ENCODE measurements at regions not wholly inside any gene's neighbourhood (a gene's known extent, or its start where the extent isn't known, plus 50 kb on each side); places are given as distances from the start of the nearest gene placed in this dataset.

- DNase-seq (ENCODE audit: low read depth), result peak; percentile 91
- H3K4me3 ChIP-seq (ENCODE audit: low read depth, low read length), result no peak overlapping the region
Measured at GRCh38 chrX:22325096-22325495, 52.4 kb downstream of the CBLL2 start.

DNA sequence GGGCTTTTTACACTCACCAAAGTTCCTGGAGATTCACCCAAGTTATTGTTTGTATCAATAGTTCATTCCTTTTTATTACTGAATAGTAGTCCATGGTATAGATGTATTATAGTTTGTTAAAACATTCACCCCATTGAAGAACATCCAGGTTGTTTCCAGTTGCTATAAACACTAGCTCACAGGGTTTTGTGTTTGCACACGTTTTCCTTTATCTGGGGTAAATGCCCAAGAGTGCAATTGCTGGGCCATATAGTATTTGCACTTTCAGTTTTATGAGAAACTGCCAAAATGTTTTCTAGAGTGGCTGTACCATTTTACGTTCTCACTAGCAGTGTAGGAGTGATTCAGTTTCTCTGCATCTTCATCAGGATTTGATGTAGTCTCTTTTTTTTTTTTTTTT, 57.1 kb downstream of the CBLL2 start:
- DNase-seq (ENCODE audit: low read depth), result no peak
- H3K4me3 ChIP-seq (ENCODE audit: low read depth, low read length), result no peak overlapping the region

GRCh38 chrX:22338740-22339139, 66.0 kb downstream of the CBLL2 start:
- no peak overlapping the region for H3K4me3 ChIP-seq (ENCODE audit: low read depth, low read length)
- DNase-seq (ENCODE audit: low read depth), result no peak

DNA sequence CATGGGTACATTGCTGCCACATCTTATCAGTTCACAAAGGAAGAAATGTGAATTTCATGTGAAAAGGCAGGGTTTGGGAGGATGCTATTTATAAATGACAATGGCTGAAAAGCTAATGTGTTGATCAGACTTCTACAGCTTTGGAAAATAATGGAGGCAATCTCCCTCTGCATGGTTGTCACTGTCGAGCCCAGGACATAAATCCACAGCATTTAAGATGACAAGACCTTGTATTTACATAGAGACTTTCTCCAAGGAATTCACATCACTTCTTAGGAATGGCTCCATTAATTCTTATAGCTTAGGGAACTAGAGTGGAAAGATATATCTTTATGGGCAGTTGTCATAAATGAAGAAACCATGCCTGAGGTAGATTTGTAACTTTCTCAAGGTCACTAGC, 66.7 kb downstream of the CBLL2 start:
- H3K4me3 ChIP-seq (ENCODE audit: low read depth, low read length), result no peak overlapping the region
- DNase-seq (ENCODE audit: low read depth), result no peak

DNA sequence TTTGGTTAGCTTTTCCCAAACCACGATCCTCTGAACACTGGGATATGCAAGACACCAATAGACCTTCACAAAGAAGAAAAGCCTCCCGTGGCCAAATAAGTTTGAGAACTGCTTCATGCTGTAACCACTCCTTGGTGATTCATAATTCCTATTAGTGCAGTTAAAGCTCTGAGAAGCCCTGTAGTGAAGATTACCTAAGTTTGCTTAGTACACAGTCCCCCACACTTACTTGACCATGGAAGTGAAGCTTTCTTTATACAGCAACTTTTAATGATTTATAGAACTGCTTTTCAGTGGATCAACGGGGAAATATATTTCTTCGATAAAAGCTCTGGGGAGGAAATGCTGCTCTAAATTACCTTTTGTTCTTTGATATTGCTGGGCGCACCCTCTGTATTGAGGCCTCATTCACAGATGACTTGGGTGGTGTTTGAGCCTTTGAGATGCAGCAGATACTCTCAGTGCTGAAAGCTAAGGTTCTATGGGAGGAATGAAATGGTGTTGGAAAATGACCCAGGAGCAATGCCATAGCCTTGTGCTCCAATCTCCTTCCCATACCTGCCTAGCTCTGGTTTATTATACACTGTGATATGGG, 67.4 kb downstream of the CBLL2 start:
- DNase-seq (ENCODE audit: low read depth), result no peak
- no peak overlapping the region for H3K4me3 ChIP-seq (ENCODE audit: low read depth, low read length)

GRCh38 chrX:22343192-22343591, 70.5 kb downstream of the CBLL2 start:
- no peak overlapping the region for H3K4me3 ChIP-seq (ENCODE audit: low read depth, low read length)
- DNase-seq (ENCODE audit: low read depth), result no peak

GRCh38 chrX:22345884-22346283, 73.2 kb downstream of the CBLL2 start:
- H3K4me3 ChIP-seq (ENCODE audit: low read depth, low read length), result no peak overlapping the region
- DNase-seq (ENCODE audit: low read depth), result no peak

GRCh38 chrX:22347491-22347890, 74.8 kb downstream of the CBLL2 start:
- DNase-seq (ENCODE audit: low read depth), result no peak
- no peak overlapping the region for H3K4me3 ChIP-seq (ENCODE audit: low read depth, low read length)

GRCh38 chrX:22349116-22349515, 76.4 kb downstream of the CBLL2 start:
- H3K4me3 ChIP-seq (ENCODE audit: low read depth, low read length), result no peak overlapping the region
- DNase-seq (ENCODE audit: low read depth), result no peak

- H3K4me3 ChIP-seq (ENCODE audit: low read depth, low read length), result no peak overlapping the region
- DNase-seq (ENCODE audit: low read depth), result no peak
Measured at GRCh38 chrX:22351076-22351475, 78.4 kb downstream of the CBLL2 start.

DNA sequence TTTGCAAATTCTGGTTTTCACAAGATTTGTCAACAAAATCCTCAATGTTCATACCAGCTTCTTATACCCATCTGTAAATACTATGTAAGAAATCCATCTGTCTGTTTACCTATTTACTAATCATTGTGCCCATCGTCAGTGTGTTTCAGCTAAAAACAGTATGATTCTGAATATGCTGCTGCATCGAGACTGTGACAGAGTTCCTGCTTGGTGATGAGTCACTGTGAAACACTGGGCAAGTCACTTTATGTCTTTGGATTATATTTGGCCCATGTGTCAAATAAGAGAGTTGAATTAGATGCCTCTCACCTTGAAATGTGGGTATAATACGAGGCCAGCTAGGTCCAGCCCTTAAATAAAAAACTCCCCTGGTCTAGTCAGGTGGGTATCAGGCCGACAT, 79.3 kb downstream of the CBLL2 start:
- H3K4me3 ChIP-seq (ENCODE audit: low read depth, low read length), result no peak overlapping the region
- no peak for DNase-seq (ENCODE audit: low read depth)

DNA sequence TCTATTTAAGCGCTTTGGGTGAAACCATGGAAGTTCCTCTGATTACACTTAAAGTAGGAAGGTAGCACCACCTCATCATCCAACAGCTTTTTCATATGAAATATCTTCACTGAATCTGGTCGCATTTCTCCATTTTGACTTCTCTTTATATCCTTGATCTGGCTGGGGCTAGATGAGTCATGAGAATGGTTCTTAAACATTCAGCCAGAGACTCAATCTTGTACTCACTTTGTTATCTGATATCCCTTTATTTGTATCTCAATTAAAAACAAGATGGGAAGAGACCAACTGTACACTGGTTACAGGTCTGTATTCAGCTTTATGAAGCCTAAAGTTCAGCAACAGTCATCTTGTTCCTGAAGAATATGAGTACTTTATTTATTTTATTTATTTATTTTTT, 84.9 kb downstream of the CBLL2 start:
- DNase-seq (ENCODE audit: low read depth), result no peak

DNA sequence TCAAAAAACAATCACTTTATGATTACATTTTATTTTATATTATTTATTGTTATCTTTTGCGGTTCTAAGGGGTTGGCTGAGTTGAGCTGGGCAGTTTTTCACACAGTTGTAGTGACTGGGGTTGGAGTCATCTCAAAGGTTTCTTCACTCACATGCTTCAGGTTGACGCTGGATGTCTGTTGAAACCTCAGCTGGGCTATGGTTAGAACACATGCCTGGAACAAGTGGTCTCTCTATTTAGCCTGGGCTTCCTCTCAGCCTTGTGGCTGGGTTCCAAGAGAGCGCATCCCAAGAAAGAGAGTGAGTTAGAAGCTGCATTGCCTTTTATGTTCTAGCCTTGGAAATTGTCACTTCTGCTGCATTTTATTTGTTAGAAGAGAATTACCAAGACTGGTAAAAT, 87.4 kb downstream of the CBLL2 start:
- peak; percentile 41 for DNase-seq (ENCODE audit: low read depth)
- H3K4me3 ChIP-seq (ENCODE audit: low read depth, low read length), result no peak overlapping the region

More for the DNA sequence above, 84.9 kb downstream of the CBLL2 start:
- H3K4me3 ChIP-seq (ENCODE audit: low read depth, low read length), result no peak overlapping the region

- H3K4me3 ChIP-seq (ENCODE audit: low read depth, low read length), result no peak overlapping the region
- DNase-seq (ENCODE audit: low read depth), result peak; percentile 88
Measured at GRCh38 chrX:22365460-22365859, 92.7 kb downstream of the CBLL2 start.

- DNase-seq (ENCODE audit: low read depth), result peak; percentile 60
Measured at GRCh38 chrX:22366166-22366702, 93.5 kb downstream of the CBLL2 start.

DNA sequence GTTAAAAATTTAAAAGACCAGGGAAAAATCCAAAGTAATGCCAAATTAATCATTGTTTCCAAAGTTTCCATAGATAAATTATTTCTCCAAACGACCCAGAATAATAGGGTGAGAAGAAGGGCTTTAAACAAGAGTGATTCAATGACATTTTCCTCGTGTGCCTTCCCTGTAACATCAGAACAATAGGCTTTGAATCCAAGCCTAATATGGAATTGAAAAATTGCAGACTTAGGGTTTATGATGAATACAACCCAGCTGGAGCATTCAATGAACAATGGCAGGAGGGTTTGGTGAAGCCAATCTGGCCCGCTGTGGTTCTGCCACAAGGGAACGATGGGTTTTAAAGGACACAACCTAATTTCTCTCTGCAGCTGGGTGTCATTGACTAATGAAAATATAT, 94.2 kb downstream of the CBLL2 start:
- no peak overlapping the region for H3K4me3 ChIP-seq (ENCODE audit: low read depth, low read length)
- DNase-seq (ENCODE audit: low read depth), result no peak

More at GRCh38 chrX:22366166-22366702, 93.5 kb downstream of the CBLL2 start:
- no peak overlapping the region for H3K4me3 ChIP-seq (ENCODE audit: low read depth, low read length)

DNA sequence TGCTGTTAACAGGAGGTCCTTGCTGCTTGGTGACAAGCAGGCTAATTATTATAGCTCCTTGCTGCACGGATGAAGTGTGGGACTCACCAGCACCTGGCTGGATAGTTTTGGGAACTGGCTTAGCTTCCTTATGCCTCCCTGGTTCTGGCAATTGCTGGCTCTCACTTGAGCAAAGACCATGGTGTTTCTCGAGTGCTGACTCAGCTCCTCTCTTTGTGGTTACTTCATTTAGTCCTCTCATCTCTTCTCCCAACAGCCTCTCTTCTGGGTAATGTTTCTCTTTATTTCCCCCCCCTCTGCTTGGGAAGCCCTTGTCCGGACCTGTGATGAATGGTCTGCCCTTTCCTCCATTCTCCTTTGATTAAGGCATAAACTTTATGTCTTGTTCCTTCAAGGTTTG, 100.4 kb downstream of the CBLL2 start:
- no peak overlapping the region for H3K4me3 ChIP-seq (ENCODE audit: low read depth, low read length)
- DNase-seq (ENCODE audit: low read depth), result no peak

DNA sequence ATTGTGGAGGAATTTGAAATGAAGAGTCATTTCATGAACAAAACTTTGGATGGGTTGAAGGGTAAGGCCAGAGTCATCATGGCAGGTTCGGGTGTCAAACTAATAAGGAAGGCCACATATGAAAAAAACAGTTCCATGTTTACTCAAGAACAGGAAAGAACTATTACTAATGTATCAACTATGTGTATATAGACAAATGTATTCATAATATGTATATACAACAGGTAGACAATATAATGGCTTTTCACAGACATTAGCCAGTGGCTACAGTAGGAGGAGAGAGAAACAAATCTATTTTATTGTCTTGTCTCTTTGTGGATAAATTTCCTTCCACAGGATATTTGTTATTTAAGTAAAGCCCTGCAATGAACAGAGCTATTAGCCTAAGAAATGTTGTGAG, 101.1 kb downstream of the CBLL2 start:
- no peak overlapping the region for H3K4me3 ChIP-seq (ENCODE audit: low read depth, low read length)
- DNase-seq (ENCODE audit: low read depth), result no peak

DNA sequence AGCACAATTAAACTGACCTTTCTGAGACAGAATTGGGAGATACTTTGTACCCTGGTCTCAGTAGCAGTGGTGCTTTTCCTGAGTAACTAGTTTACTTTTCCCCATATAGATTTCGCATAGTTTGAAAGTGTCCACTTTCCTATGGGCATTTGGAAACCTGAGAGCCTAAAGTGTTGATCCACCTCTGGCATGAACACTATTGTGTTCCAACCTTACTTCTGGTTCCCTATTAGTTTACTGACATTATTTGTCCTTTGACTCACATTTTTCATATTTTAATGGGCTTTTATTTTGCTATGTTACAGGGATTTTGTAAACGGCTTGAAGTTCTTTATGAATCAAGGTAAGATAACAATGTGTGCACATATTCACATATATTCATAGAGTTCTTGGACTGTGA, 103.7 kb downstream of the CBLL2 start:
- DNase-seq (ENCODE audit: low read depth), result no peak
- H3K4me3 ChIP-seq (ENCODE audit: low read depth, low read length), result no peak overlapping the region

- H3K4me3 ChIP-seq (ENCODE audit: low read depth, low read length), result no peak overlapping the region
- DNase-seq (ENCODE audit: low read depth), result no peak
Measured at GRCh38 chrX:22378296-22378695, 105.6 kb downstream of the CBLL2 start.

GRCh38 chrX:22383988-22384387, 111.3 kb downstream of the CBLL2 start:
- DNase-seq (ENCODE audit: low read depth), result no peak
- H3K4me3 ChIP-seq (ENCODE audit: low read depth, low read length), result no peak overlapping the region
